GM19035 (cell line): ENCODE measurements at regions not wholly inside any gene's neighbourhood (a gene's known extent, or its start where the extent isn't known, plus 50 kb on each side); places are given as distances from the start of the nearest gene placed in this dataset.

Experiments
- ATAC-seq: cut with Tn5 transposase; IDR thresholded peaks from one replicate; pipeline ENCODE4 v1.9.1; 2021; ENCODE audit not compliant: unreplicated experiment

DNA sequence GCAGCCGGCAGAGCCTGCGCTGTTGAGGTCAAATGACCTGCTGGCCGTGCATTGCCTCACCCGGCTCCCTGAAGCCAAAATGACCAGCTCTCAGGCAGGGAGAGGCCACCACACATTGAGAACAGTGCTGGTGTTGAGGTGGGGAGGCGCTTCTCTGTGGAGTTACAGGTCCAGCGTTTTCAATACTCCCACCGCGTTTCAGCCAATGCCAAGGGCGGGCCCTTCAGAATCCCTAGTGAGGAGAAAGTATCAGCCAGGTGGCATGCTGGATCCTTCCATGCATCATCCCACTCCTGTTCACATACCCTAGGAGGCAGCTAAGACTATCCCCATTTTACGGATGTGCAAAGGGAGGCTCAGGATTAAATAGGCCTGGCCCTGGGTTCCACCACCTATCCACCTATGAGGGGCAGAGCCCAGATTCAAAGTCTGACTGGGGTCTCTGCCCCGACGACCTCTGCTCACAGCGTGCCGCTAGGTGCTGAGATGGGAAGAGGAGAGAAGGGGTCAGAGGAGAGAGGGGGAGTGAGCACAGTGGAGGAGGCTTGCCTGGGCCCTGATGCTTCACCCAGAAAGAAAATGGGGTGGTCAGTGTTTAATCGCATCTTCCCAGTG, 137.6 kb upstream of the ID2 start:
- ATAC-seq: no peak

DNA sequence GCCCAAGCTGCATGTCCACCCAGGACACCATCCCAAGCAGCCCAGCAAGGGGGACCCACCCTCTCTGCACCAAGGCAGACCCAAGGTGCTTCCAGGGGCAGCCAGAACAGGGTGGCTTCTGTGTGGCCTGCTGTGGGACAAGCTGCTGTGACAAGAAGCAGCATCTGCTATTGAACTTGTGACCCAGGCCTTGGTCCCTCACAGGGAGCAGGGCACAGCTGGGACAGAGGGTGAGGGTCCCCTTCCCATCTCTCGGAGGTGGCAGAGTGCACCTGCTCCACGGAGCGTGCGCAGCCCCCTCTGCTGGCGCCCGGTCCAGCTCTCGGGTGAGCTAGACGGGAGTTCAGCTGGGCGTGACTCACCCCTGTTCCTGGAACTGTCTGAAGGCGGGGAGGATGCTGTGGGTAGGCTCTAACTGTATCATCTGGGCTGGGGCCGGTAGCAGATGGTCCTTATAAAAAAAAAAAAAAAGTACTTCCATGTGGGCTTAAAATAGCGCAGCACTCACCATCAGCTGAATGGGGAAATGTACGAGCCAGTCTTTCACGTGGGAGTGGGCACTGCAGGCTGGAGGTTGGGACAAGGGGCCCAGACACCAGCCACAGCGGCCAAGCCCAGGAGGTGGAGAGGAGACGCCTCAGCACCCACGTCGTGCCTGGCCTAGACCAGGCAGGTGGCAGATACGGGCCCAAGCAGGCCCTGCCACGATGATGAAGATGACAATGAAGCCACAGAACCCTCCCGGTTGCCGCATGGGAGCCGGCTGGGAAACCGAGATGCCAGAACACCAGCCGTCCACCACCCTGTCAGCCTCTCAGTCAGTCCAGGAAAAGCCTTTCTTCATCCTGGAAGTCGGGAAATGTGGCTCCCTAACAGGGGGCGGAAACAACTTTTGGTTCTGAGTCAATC, 136.8 kb upstream of the ID2 start:
- ATAC-seq: peak; percentile 48

DNA sequence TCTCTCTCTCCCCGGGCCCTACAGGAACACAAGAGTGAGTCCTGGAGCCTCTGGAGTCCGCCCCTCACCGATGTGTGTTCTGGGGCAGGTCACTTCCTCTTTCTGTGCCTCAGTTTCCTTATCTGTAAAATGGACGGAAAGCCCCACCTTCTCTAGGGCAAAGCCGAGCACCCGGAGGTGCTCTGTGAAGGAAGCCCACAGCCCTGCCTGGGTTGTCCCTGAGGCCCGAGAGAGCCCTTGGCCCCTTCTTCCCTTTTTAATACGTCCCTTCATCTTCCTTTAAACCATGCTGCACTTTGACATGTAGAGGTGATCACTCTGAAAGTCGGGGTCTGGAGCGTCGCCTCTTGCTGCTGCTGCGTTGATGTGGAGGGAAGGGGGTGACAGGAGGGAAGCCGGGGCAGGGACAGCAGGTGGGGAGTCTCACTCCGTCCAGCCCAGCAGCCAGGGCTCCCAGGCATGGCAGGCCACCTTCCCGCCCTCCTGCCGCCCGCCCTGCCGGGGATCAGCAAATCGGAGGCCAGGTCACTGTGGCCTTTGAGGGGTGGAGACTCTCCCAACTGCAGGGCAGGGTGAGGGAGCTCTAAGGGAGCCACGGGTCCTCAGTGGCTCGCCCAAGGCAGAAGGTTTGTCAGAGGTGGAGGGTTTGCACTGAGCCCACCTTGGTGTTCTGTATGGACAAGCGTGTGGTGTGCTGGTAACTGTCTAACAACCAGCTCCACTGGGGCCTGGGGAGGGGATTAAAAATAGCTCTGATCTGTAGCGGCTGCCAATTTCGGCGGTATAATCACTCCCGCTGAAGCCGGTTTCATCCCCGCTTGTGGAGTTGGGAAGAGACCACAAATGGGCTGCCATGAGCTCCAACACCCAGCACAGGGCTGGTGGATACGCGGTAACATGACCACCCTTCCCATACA, 135.9 kb upstream of the ID2 start:
- ATAC-seq: no peak

- ATAC-seq: no peak
Measured at GRCh38 chr2:8546612-8547283, 135.1 kb upstream of the ID2 start.

- no peak for ATAC-seq
Measured at GRCh38 chr2:8547284-8548064, 134.4 kb upstream of the ID2 start.

- ATAC-seq: no peak
Measured at GRCh38 chr2:8548065-8548618, 133.7 kb upstream of the ID2 start.

- ATAC-seq: no peak
Measured at GRCh38 chr2:8548619-8549150, 133.2 kb upstream of the ID2 start.

- no peak for ATAC-seq
Measured at GRCh38 chr2:8549273-8549922, 132.5 kb upstream of the ID2 start.

DNA sequence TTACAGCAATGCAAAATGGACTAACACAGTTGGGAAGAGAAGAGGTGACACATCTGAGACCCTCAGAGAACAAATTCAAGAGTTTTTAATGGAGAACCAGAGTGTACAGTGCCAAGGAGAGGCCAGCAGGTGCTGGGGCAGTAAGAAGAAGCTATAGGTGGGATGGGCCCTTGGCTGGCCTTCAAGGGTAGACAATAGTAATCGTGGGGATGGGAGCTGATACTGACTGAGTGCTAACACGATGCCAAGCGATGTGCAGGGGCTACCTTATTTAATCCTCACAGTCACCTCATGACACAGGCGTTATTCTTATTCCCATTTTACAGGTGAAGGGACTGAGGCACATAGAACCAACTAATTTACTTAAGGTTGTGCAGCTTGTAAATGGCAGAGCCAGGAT, 131.9 kb upstream of the ID2 start:
- no peak for ATAC-seq

- no peak for ATAC-seq
Measured at GRCh38 chr2:8550481-8550880, 131.4 kb upstream of the ID2 start.

- no peak for ATAC-seq
Measured at GRCh38 chr2:8550937-8551621, 130.8 kb upstream of the ID2 start.

GRCh38 chr2:8551622-8552074, 130.2 kb upstream of the ID2 start:
- peak; percentile 63 for ATAC-seq

DNA sequence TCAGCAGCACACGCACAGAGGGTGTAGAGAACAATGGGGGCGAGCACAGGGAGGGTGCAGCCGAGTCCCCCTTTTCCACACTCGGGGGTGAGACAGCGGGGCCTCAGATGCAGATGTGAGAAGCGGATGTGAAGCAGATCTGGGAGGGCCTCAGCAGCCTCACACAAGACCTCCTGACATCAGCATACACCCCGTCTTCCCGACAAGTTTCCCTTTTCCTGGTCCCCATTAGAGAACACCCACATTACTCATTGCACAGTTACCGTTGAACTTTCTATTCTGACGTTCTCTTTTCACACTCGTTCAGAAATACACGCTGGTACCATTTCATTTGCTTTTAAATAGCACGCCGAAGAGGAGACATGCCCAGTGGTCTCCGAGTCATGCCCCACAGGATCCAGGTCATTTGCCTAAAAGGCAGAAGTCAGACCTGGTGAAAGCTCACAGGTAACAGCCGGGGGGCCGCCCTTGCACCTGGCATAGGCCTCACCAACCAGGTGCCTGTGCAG, 129.5 kb upstream of the ID2 start:
- ATAC-seq: peak; percentile 57

DNA sequence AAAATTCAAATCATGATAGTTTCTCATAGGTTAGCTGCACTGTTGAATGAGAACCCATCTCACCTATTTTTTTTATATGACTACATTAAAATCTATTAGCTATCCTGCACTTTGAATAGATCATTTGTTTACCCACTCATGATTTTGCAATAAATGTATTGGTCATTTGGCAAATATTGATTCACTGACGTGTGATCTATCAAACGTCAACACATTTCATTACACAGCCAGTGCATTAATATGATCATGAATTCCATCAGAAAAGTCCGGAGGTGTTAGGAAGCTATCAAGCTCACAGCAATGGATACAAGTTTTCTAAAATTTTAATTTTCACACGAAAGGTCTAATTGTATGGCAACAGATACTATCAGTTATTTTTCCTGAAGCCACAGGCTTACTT, 128.2 kb upstream of the ID2 start:
- no peak for ATAC-seq

DNA sequence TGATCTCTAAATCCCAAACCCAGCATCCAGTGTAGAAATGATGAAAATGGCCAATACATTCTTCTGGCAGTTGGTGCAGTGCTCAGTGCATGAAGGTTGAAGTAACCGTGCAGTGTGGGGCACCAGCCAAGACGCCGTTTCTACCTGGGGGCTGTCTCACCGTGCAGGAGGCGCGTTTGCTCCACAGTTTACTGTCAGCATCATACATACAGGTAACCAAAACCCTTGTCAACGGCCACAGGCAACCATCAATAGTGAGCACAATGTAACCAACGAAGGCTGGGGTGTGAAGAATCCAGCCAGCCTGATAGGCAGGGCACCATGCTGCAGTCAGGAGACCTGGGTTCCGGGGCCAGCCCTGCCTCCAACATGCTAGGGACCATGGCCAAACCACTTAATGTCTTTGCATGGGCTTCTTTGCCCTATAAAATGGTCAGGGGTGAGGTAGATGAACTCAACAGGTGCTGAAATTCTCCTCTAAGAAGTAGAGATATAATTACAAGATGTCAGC, 127.5 kb upstream of the ID2 start:
- ATAC-seq: no peak

GRCh38 chr2:8555543-8555942, 126.3 kb upstream of the ID2 start:
- ATAC-seq: no peak

GRCh38 chr2:8558096-8558495, 123.8 kb upstream of the ID2 start:
- ATAC-seq: no peak

DNA sequence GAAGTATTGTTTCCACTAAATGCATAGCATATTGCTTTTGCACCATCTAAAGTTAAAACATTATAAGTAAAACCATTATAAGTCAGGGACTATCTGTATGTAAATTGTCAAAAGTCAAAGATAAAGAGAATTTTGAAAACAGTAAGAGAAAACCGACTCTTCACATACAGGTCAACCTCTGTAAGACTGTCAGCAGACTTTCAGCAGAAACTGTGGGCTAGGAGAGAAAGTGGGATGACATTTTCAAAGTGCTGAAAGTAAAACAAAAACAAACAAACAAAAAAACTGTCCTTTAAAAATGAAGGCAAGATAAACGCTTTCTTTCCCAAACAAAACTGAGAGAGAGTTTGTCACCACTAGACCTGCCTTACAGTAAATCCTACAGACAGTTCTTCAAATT, 122.9 kb upstream of the ID2 start:
- no peak for ATAC-seq
